ACHN (cell line): ENCODE measurements at regions not wholly inside any gene's neighbourhood (a gene's known extent, or its start where the extent isn't known, plus 50 kb on each side); places are given as distances from the start of the nearest gene placed in this dataset.

Experiments
- DNase-seq: peaks from one replicate; pipeline ENCODE4 v3.0.0-alpha.2; 2015
- in situ Hi-C: cut with HindIII; loops from 2 replicates; pipeline ENCODE4 v1.10.0; 2017; ENCODE audit warnings: low sequenced_read_pairs, low pct_ligation_motif_present, low pct_unique_long_range_greater_than_20kb

- in situ Hi-C loops: no loop called here
- no peak for DNase-seq
Observed at GRCh38 chr15:79373113-79373512, 59.0 kb upstream of the MINAR1 start.

- DNase-seq: no peak
- in situ Hi-C loops: no loop called here
Observed at GRCh38 chr15:79373728-79374127, 58.4 kb upstream of the MINAR1 start.

DNA sequence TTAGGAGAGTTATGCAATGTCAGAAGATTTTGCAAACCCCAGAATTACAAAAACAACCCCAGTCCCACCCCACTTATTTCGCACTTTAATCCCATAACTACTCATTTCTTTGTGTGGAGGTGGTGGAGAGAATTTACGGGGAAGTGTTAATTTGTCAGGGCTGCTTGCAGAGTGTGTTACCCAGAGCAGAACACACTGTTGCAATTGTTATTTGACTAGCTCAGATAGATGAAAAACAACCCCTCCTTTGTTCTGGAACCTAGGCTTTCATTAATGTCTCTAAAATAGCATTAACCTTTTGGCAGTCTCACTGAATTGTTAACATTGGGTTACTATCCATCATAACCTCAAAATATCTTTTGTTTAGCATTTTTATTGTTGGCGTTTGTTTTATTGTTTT, 55.8 kb upstream of the MINAR1 start:
- DNase-seq: no peak
- in situ Hi-C loops: no loop called here

DNA sequence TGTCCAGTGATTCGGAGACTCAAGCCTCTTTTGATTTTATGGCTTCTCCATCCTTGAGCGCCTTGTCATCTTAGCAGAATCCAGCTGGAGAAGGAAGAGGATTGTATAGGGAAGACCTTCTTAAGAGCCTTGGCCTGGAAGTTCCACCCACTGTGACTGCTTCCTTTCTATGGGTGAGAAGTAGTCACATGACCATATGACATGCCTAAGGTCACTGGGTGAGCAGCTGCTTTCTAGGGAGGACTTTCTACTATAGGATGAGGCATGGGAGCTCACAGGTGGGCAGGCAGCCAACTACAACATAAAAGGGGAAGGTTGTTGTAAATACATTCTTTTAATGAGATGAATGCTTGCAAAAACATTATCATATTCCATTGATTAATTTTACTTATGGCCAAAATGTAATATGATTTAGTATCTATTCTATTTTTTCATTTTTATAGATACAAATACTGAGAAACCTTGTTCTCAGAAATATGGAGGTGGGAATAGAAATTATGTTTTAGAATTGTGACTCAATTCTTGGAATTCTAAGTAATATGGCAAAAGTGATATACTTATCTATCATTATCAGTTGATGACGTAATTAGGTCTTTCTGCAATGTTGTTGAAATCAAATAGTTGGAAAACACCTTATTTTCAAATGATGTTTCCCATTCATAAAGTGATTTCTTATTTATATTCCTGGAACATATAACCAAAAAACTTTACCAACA, 53.6 kb upstream of the MINAR1 start:
- no peak for DNase-seq
- in situ Hi-C loops: no loop called here

DNA sequence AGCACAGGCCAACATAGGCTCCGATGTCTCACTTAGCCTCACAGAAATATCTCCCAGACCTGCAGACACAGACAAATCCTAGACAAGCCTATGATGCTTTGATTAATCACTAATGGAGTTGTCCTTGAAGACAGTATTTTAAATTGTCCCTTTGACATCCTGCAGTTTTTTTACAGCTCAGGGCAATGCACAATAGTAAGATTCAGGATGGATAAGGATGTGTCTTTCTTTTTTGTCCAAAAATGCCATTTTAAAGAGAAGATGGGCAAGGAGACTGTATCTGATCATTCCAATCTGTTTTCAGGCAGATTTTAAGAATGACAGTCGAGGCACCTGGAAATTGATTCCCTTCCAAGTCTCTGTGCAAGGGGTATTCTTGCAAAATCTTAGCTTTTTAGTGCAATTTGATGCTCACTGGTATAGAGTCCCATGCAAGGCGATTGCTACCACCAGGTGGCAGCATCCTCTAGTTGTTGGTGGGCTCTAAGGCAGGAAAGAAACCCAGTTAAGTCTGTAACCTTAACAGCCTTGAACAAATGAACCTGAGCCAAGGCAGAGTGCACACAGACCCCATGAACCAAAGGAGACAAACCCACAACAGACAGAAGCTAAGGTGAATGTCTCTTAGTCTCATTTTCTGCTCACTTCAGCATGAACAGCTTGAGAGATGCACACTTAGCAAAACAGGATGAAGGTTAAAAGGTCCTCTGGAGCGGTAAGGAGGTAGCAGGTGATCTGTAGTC, 51.2 kb upstream of the MINAR1 start:
- in situ Hi-C loops: no loop called here
- peak; percentile 65 for DNase-seq

DNA sequence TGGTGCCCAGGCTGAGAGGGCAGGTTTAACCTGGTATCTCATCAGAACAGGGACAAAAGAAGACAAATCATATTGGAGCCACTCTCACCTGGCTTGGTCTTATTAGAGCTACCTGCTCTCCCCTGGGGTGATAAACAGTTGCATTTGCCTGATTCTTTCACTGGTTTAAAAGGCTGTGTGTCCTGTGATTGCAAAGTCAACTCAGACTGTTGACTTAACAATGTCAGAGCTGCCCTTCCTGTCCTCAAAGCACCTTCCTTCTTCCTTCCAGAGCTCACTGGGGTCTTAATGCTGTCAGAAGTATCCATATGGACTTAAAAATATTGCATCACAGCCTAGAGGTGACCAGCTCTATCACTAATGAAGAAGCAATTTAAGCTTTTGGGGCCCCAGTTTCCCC, 50.5 kb upstream of the MINAR1 start:
- in situ Hi-C loops: no loop called here

More for the DNA sequence above, 50.5 kb upstream of the MINAR1 start:
- no peak for DNase-seq
